Stomach (tissue), 4 donors: ENCODE measurements at regions not wholly inside any gene's neighbourhood (a gene's known extent, or its start where the extent isn't known, plus 50 kb on each side); places are given as distances from the start of the nearest gene placed in this dataset.

Experiments
- POLR2A ChIP-seq, 4 donors: fragments of 450-650 bp; IDR thresholded peaks; one replicate each; pipeline ENCODE4 v1.6.1; 2016; ENCODE audit warnings: antibody characterized with exemption in 4 of 4, control low read depth in 2 of 4, mild to moderate bottlenecking in 1 of 4, moderate library complexity in 1 of 4
- POLR2AphosphoS5 ChIP-seq, 3 donors: sonication (generic); formaldehyde crosslinking; IDR thresholded peaks; one replicate each; pipeline ENCODE4 v1.6.1; 2016; ENCODE audit warnings: antibody characterized with exemption in 3 of 3
- TF ChIP-seq, protein P1 (sequence below), 7 experiments: fragments of 450-650 bp in 4 of 7; fragments of 200-600 bp in 3 of 7; sonication (generic) in 3 of 7; IDR thresholded peaks; one replicate each; pipeline ENCODE4 v1.5.1; 2016 to 2019; ENCODE audit warnings: antibody characterized with exemption in 7 of 7, control low read depth in 2 of 7, mild to moderate bottlenecking in 1 of 7

DNA sequence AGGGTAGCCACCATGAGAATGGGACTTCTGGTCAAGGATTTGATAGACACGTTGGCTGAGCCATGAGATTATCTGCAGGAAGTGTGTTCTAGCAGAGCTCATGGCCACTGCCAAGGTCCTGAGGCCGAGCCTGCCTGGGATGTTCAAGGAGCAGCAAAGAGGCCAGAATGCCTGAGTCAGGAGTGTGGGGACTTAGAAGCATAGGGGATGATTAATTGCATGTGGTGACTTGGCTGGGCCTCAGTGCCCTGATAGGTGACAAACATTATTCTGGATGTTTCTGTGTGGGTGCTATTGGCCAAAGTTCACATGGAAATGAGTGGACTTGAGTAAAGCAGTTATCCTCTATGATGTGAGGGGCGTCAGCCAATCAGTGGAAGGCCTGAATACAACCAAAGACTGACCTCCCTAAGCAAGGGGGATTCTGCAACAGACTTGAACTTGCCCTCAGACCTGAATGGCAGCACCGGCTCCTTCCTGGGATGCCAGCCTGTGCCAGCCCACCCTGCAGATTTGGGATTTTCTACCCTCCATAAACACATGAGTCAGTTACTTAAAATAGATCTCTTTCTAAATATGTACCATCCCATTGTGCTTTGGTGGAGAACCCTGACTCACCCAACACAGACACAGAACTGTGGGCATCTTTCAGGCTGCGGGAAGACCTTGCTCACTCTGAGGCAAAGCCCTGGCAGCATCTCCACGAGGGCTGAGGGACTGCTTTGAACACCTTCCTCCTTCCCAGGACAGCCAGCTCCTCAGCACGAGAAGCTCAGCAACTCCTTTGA, 363.9 kb upstream of the MGMT start:
- TF ChIP-seq, protein P1, sequence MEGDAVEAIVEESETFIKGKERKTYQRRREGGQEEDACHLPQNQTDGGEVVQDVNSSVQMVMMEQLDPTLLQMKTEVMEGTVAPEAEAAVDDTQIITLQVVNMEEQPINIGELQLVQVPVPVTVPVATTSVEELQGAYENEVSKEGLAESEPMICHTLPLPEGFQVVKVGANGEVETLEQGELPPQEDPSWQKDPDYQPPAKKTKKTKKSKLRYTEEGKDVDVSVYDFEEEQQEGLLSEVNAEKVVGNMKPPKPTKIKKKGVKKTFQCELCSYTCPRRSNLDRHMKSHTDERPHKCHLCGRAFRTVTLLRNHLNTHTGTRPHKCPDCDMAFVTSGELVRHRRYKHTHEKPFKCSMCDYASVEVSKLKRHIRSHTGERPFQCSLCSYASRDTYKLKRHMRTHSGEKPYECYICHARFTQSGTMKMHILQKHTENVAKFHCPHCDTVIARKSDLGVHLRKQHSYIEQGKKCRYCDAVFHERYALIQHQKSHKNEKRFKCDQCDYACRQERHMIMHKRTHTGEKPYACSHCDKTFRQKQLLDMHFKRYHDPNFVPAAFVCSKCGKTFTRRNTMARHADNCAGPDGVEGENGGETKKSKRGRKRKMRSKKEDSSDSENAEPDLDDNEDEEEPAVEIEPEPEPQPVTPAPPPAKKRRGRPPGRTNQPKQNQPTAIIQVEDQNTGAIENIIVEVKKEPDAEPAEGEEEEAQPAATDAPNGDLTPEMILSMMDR (IDR thresholded peaks at IDR 0.05), result no peak
- no peak for TF ChIP-seq POLR2A (IDR thresholded peaks at IDR 0.05)
- TF ChIP-seq POLR2AphosphoS5 (IDR thresholded peaks at IDR 0.05), result no peak
